ENCODE measurements at regions not wholly inside any gene's neighbourhood (a gene's known extent, or its start where the extent isn't known, plus 50 kb on each side); places are given as distances from the start of the nearest gene placed in this dataset.

GRCh38 chr9:31868830-31869229 is 515.6 kb upstream of the ACO1 start:
- DNase-seq (ENCODE audit: low read depth) = no peak
- no peak for TF ChIP-seq CTCF (IDR thresholded peaks at IDR 0.05; ENCODE audit: insufficient read depth, low read length, poor library complexity, severe bottlenecking)
- no peaks in the 10 kb centered on the region for H3K27me3 ChIP-seq (ENCODE audit: control insufficient read depth, insufficient read depth, low read length)
- no peak overlapping the region for H3K4me3 ChIP-seq (ENCODE audit: low read depth, low read length)
- no peaks in the 10 kb centered on the region for H3K36me3 ChIP-seq (ENCODE audit: control insufficient read depth, insufficient read depth, low read length)

- TF ChIP-seq CTCF (IDR thresholded peaks at IDR 0.05; ENCODE audit: insufficient read depth, low read length, poor library complexity, severe bottlenecking) = no peak
- DNase-seq (ENCODE audit: low read depth) = no peak
- Histone ChIP-seq H3K4me3 (ENCODE audit: low read depth, low read length) (no peak overlapping the region), H3K36me3 (ENCODE audit: control insufficient read depth, insufficient read depth, low read length) (no peaks in the 10 kb centered on the region), H3K27me3 (ENCODE audit: control insufficient read depth, insufficient read depth, low read length) (no peaks in the 10 kb centered on the region)
Observed at GRCh38 chr9:31870276-31870675, 514.2 kb upstream of the ACO1 start.

GRCh38 chr9:31873722-31874121 is 510.7 kb upstream of the ACO1 start:
- no peak for TF ChIP-seq CTCF (IDR thresholded peaks at IDR 0.05; ENCODE audit: insufficient read depth, low read length, poor library complexity, severe bottlenecking)
- H3K4me3 ChIP-seq (ENCODE audit: low read depth, low read length) = no peak overlapping the region
- no peaks in the 10 kb centered on the region for H3K36me3 ChIP-seq (ENCODE audit: control insufficient read depth, insufficient read depth, low read length)
- DNase-seq (ENCODE audit: low read depth) = no peak
- no peaks in the 10 kb centered on the region for H3K27me3 ChIP-seq (ENCODE audit: control insufficient read depth, insufficient read depth, low read length)

GRCh38 chr9:31894008-31894407 is 490.4 kb upstream of the ACO1 start:
- H3K4me3 ChIP-seq (ENCODE audit: low read depth, low read length) = no peak overlapping the region
- no peaks in the 10 kb centered on the region for H3K36me3 ChIP-seq (ENCODE audit: control insufficient read depth, insufficient read depth, low read length)
- no peak for TF ChIP-seq CTCF (IDR thresholded peaks at IDR 0.05; ENCODE audit: insufficient read depth, low read length, poor library complexity, severe bottlenecking)
- DNase-seq (ENCODE audit: low read depth) = no peak
- no peaks in the 10 kb centered on the region for H3K27me3 ChIP-seq (ENCODE audit: control insufficient read depth, insufficient read depth, low read length)

- Histone ChIP-seq H3K27me3 (ENCODE audit: control insufficient read depth, insufficient read depth, low read length) (no peaks in the 10 kb centered on the region), H3K4me3 (ENCODE audit: low read depth, low read length) (no peak overlapping the region), H3K36me3 (ENCODE audit: control insufficient read depth, insufficient read depth, low read length) (no peaks in the 10 kb centered on the region)
- no peak for TF ChIP-seq CTCF (IDR thresholded peaks at IDR 0.05; ENCODE audit: insufficient read depth, low read length, poor library complexity, severe bottlenecking)
- peak; percentile 81 for DNase-seq (ENCODE audit: low read depth)
Observed at GRCh38 chr9:31908158-31908890, 476.1 kb upstream of the ACO1 start.

- no peaks in the 10 kb centered on the region for H3K27me3 ChIP-seq (ENCODE audit: control insufficient read depth, insufficient read depth, low read length)
- no peak overlapping the region for H3K4me3 ChIP-seq (ENCODE audit: low read depth, low read length)
- no peak for TF ChIP-seq CTCF (IDR thresholded peaks at IDR 0.05; ENCODE audit: insufficient read depth, low read length, poor library complexity, severe bottlenecking)
- DNase-seq (ENCODE audit: low read depth) = no peak
- H3K36me3 ChIP-seq (ENCODE audit: control insufficient read depth, insufficient read depth, low read length) = no peaks in the 10 kb centered on the region
Observed at GRCh38 chr9:31908891-31909480, 475.5 kb upstream of the ACO1 start.

Measured in kidney epithelial cell (primary cell).